IMR-90 (cell line): ENCODE measurements at regions not wholly inside any gene's neighbourhood (a gene's known extent, or its start where the extent isn't known, plus 50 kb on each side); places are given as distances from the start of the nearest gene placed in this dataset.

Experiments used
- ATAC-seq: fragments of 200-7000 bp; cut with Tn5 transposase; 2 replicates; pipeline ENCODE4 v1.9.1; 2020; ENCODE audit warnings: low read depth, mild to moderate bottlenecking, moderate library complexity
- BruUV-seq: library from RNA; stranded (reverse); fragments of 400-500 nt; replicated peaks from 2 replicates; lab custom pipeline; 2021; lab: Mats Ljungman, UMichigan
- CTCF ChIA-PET: fragments of 300-600 bp; formaldehyde crosslinking; extraction: SDS; loops from one replicate; lab custom pipeline; 2021; ENCODE audit warnings: antibody characterized with exemption; lab: Yijun Ruan, JAX
- POLR2A ChIA-PET: fragments of 300-600 bp; sonication (Branson Sonifier 250); formaldehyde crosslinking; loops from one replicate; lab custom pipeline; 2022; ENCODE audit warnings: antibody characterized with exemption; ENCODE audit not compliant: unreplicated experiment; lab: Charles Lee
- DNase-seq: peaks from one replicate; pipeline ENCODE4 v3.0.0; 2013
- H2AFZ ChIP-seq: replicated peaks from 2 replicates; pipeline ENCODE3; 2013; ENCODE audit warnings: low read length, mild to moderate bottlenecking; ENCODE audit not compliant: poor library complexity
- H2AK5ac ChIP-seq: 2 replicates; pipeline ENCODE4 v1.6.1; 2013; ENCODE audit warnings: low read depth, low read length, inconsistent platforms
- H2AK9ac ChIP-seq: replicated peaks from 2 replicates; pipeline ENCODE3; 2013; ENCODE audit warnings: mild to moderate bottlenecking, low read depth, low read length, moderate library complexity; ENCODE audit not compliant: poor library complexity
- H2BK120ac ChIP-seq: 2 replicates; pipeline ENCODE4 v1.6.1; 2013; ENCODE audit warnings: low read depth, low read length, inconsistent platforms
- H2BK15ac ChIP-seq: 3 replicates; pipeline ENCODE4 v1.6.1; 2013; ENCODE audit warnings: low read depth, low read length, inconsistent platforms
- H2BK20ac ChIP-seq: 2 replicates; pipeline ENCODE4 v1.6.1; 2013; ENCODE audit warnings: low read depth, mild to moderate bottlenecking, inconsistent platforms, low read length, moderate library complexity
- H2BK5ac ChIP-seq: 2 replicates; pipeline ENCODE4 v1.6.1; 2013; ENCODE audit warnings: mild to moderate bottlenecking, low read depth, low read length, inconsistent platforms; ENCODE audit not compliant: poor library complexity, severe bottlenecking
- H3K14ac ChIP-seq: replicated peaks from 2 replicates; pipeline ENCODE4 v1.6.1; 2013; ENCODE audit warnings: low read depth, low read length, inconsistent platforms
- H3K18ac ChIP-seq: 2 replicates; pipeline ENCODE4 v1.6.1; 2013; ENCODE audit warnings: low read depth, low read length, control low read depth
- H3K23ac ChIP-seq: 2 replicates; pipeline ENCODE4 v1.6.1; 2013; ENCODE audit warnings: low read depth, low read length, inconsistent platforms
- H3K27ac ChIP-seq: 2 replicates; pipeline ENCODE4 v1.5.1; 2013; ENCODE audit warnings: mild to moderate bottlenecking, control low read depth, low read length; ENCODE audit not compliant: insufficient read depth
- H3K27me3 ChIP-seq: 2 replicates; pipeline ENCODE4 v1.6.1; 2013; ENCODE audit warnings: low read length; ENCODE audit not compliant: control insufficient read depth, insufficient read depth
- H3K36me3 ChIP-seq: 2 replicates; pipeline ENCODE4 v1.6.1; 2013; ENCODE audit warnings: low read length, mixed read lengths; ENCODE audit not compliant: control insufficient read depth, insufficient read depth
- H3K4ac ChIP-seq: 2 replicates; pipeline ENCODE4 v1.6.1; 2013; ENCODE audit warnings: low read depth, low read length, inconsistent platforms
- H3K4me1 ChIP-seq: 2 replicates; pipeline ENCODE4 v1.6.1; 2013; ENCODE audit warnings: low read length, mixed read lengths; ENCODE audit not compliant: control insufficient read depth, insufficient read depth
- H3K4me2 ChIP-seq: 2 replicates; pipeline ENCODE4 v1.6.1; 2013; ENCODE audit warnings: low read depth, mild to moderate bottlenecking, control low read depth, low read length, moderate library complexity
- H3K4me3 ChIP-seq: 2 replicates; pipeline ENCODE4 v1.5.1; 2013; ENCODE audit warnings: low read depth, mild to moderate bottlenecking, control low read depth, low read length, moderate library complexity; ENCODE audit not compliant: insufficient read depth
- H3K56ac ChIP-seq: 2 replicates; pipeline ENCODE4 v1.6.1; 2013; ENCODE audit warnings: low read length, inconsistent platforms; ENCODE audit not compliant: insufficient read depth; ENCODE audit errors: extremely low read depth
- H3K79me1 ChIP-seq, 2 experiments: 2 replicates each; pipeline ENCODE4 v1.6.1; 2013; ENCODE audit warnings: low read length in 2 of 2, inconsistent platforms in 1 of 2, low read depth in 1 of 2
- H3K9ac ChIP-seq: 2 replicates; pipeline ENCODE4 v1.6.1; 2013; ENCODE audit warnings: low read depth, low read length, control low read depth
- H3K9me1 ChIP-seq: 2 replicates; pipeline ENCODE4 v1.6.1; 2013; ENCODE audit warnings: low read length, inconsistent platforms; ENCODE audit not compliant: insufficient read depth
- H3K9me3 ChIP-seq: 2 replicates; pipeline ENCODE4 v1.6.1; 2013; ENCODE audit warnings: low read length; ENCODE audit not compliant: control insufficient read depth, insufficient read depth
- H4K20me1 ChIP-seq: 2 replicates; pipeline ENCODE4 v1.6.1; 2013; ENCODE audit warnings: low read length, inconsistent platforms; ENCODE audit not compliant: insufficient read depth
- H4K5ac ChIP-seq: 2 replicates; pipeline ENCODE4 v1.6.1; 2013; ENCODE audit warnings: mild to moderate bottlenecking, low read depth, low read length, control low read depth
- H4K8ac ChIP-seq, 2 experiments: 2 replicates each; pipeline ENCODE4 v1.6.1; 2013; ENCODE audit warnings: low read depth in 2 of 2, low read length in 2 of 2, control low read depth in 1 of 2, inconsistent platforms in 1 of 2
- H4K91ac ChIP-seq: 2 replicates; pipeline ENCODE4 v1.6.1; 2013; ENCODE audit warnings: low read depth, low read length, inconsistent platforms; ENCODE audit not compliant: insufficient read depth
- BHLHE40 ChIP-seq: fragments of 150-350 bp; IDR thresholded peaks from 2 replicates; pipeline ENCODE4 v1.6.1; 2016; ENCODE audit warnings: mild to moderate bottlenecking, low read depth, low read length
- CEBPB ChIP-seq: IDR thresholded peaks from 2 replicates; pipeline ENCODE4 v1.6.1; 2012; ENCODE audit warnings: low read depth, low read length, improper control_type of control experiment
- CHD1 ChIP-seq: IDR thresholded peaks from 2 replicates; pipeline ENCODE4 v1.6.1; 2012; ENCODE audit warnings: low read depth, low read length, improper control_type of control experiment
- MAFK ChIP-seq: IDR thresholded peaks from 2 replicates; pipeline ENCODE4 v1.6.1; 2012; ENCODE audit warnings: low read depth, low read length, improper control_type of control experiment
- MAZ ChIP-seq: IDR thresholded peaks from 2 replicates; pipeline ENCODE4 v1.6.1; 2012; ENCODE audit warnings: low read depth, mild to moderate bottlenecking, low read length, improper control_type of control experiment, moderate library complexity, borderline replicate concordance
- MXI1 ChIP-seq: IDR thresholded peaks from 2 replicates; pipeline ENCODE4 v1.6.1; 2012; ENCODE audit warnings: low read depth, mild to moderate bottlenecking, low read length, moderate library complexity, borderline replicate concordance
- RAD21 ChIP-seq: IDR thresholded peaks from 2 replicates; pipeline ENCODE4 v1.6.1; 2012; ENCODE audit warnings: low read length, improper control_type of control experiment
- RCOR1 ChIP-seq: IDR thresholded peaks from 2 replicates; pipeline ENCODE4 v1.6.1; 2012; ENCODE audit warnings: mild to moderate bottlenecking, low read length, improper control_type of control experiment; ENCODE audit not compliant: insufficient replicate concordance
- WGBS, 2 experiments: methylation state at CpG; one replicate each; pipeline versions ENCODE4 v1.1.5 to v1.1.7; 2013; ENCODE audit warnings: missing lambda C conversion rate in 2 of 2; ENCODE audit not compliant: insufficient read length in 1 of 2; ENCODE audit errors: extremely low coverage in 2 of 2; 5-methylcytosine and 5-hydroxymethylcytosine counted together
- dilution Hi-C: fragments of 300-500 bp; cut with HindIII; formaldehyde crosslinking; loops from one replicate; pipeline ENCODE4 v1.14.3; 2018; ENCODE audit warnings: low sequenced_read_pairs; ENCODE audit not compliant: unreplicated experiment
- in situ Hi-C: fragments of 300-500 bp; cut with MboI; formaldehyde crosslinking; loops from 3 replicates; pipeline ENCODE4 v1.14.3; 2019; ENCODE audit warnings: low sequenced_read_pairs, inconsistent platforms, mixed read lengths
- intact Hi-C: fragments of 100-400 bp; cut with micrococcal nuclease; formaldehyde crosslinking; loops from 2 replicates; pipeline ENCODE4 v1.10.0; 2022
- TF ChIP-seq, protein P1 (sequence below): fragments of 150-350 bp; IDR thresholded peaks from 2 replicates; pipeline ENCODE4 v1.6.1; 2016; ENCODE audit warnings: low read depth, mild to moderate bottlenecking, low read length, moderate library complexity, borderline replicate concordance

DNA sequence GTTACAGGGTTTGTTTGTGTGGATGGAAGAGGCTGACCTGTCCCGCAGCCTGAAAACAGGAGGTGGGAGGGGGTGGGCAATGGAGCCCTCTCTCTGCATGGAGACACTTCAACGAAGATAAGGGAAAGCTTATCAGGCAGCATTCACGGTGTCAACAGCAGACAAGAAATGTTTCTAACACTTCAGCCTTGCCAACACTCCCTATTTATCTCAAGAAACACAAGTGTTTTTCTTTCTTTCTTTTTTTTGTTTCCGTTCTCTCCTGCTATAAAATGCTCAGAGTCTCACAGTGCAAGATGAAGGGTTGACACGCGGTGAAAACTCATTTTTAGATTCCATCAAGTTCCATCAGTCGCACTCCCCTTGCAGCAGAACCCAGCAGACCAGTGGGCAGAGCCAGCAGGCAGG is 594.4 kb downstream of the MATN1 start:
- Histone ChIP-seq H3K9me1 (no peaks in the 10 kb centered on the region), H3K4me1 (no peaks in the 10 kb centered on the region), H3K4ac (no peak overlapping the region), H4K5ac (no peak overlapping the region), H2BK15ac (no peak overlapping the region), H3K4me2 (no peak overlapping the region), H2AK5ac (no peak overlapping the region), H3K14ac (no peak overlapping the region), H2AK9ac (no peak overlapping the region), H3K9me3 (no peaks in the 10 kb centered on the region), H4K91ac (no peak overlapping the region), H3K27ac (no peak overlapping the region), H3K23ac (no peak overlapping the region), H3K9ac (no peak overlapping the region), H2BK5ac (no peak overlapping the region), H3K56ac (no peak overlapping the region), H4K20me1 (no peaks in the 10 kb centered on the region), H3K79me1 (no peaks in the 10 kb centered on the region), H3K4me3 (no peak overlapping the region), H2AFZ (no peak overlapping the region), H3K18ac (no peak overlapping the region), H3K36me3 (no peaks in the 10 kb centered on the region), H2BK120ac (no peak overlapping the region), H4K8ac (no peak overlapping the region), H3K27me3 (peaks cover 1% of the 10 kb centered on the region; the same call in 1 of the 2 replicates), H2BK20ac (no peak overlapping the region)
- dilution Hi-C loops: no loop called here
- ChIA-PET CTCF (no interaction called here), POLR2A (no interaction called here)
- in situ Hi-C loops: no loop called here
- TF ChIP-seq MAFK (no peak), BHLHE40 (no peak), MXI1 (no peak), MAZ (no peak), RCOR1 (no peak), CEBPB (no peak), CHD1 (no peak), RAD21 (no peak)
- TF ChIP-seq, protein P1, sequence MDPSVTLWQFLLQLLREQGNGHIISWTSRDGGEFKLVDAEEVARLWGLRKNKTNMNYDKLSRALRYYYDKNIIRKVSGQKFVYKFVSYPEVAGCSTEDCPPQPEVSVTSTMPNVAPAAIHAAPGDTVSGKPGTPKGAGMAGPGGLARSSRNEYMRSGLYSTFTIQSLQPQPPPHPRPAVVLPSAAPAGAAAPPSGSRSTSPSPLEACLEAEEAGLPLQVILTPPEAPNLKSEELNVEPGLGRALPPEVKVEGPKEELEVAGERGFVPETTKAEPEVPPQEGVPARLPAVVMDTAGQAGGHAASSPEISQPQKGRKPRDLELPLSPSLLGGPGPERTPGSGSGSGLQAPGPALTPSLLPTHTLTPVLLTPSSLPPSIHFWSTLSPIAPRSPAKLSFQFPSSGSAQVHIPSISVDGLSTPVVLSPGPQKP: no peak
- DNase-seq (no peak), ATAC-seq (no peak)
- 0% methylated on average over 1 of the region's 7 CpGs; no CpG with 5 or more reads in 1 of the 2 experiments for WGBS, 2 experiments
- intact Hi-C loops: no loop called here
- BruUV-seq: no TSS peak
